Muscle layer of duodenum (tissue), 2 donors: ENCODE measurements at regions not wholly inside any gene's neighbourhood (a gene's known extent, or its start where the extent isn't known, plus 50 kb on each side); places are given as distances from the start of the nearest gene placed in this dataset.

Source experiments
- H3K27ac ChIP-seq: one replicate; pipeline ENCODE4 v1.7.0; 2013; ENCODE audit warnings: mild to moderate bottlenecking, low read length
- H3K27me3 ChIP-seq: one replicate; pipeline ENCODE4 v1.7.0; 2013; ENCODE audit warnings: low read depth, mild to moderate bottlenecking, control low read depth, low read length
- H3K36me3 ChIP-seq, 2 donors: one replicate each; pipeline ENCODE4 v1.7.0; 2013; ENCODE audit warnings: low read length in 2 of 2, control low read depth in 1 of 2, mild to moderate bottlenecking in 1 of 2; ENCODE audit not compliant: insufficient read depth in 2 of 2, control insufficient read depth in 1 of 2
- H3K4me1 ChIP-seq, 2 donors: one replicate each; pipeline ENCODE4 v1.7.0; 2013; ENCODE audit warnings: low read length in 2 of 2, mild to moderate bottlenecking in 2 of 2, control low read depth in 1 of 2, moderate library complexity in 1 of 2; ENCODE audit not compliant: insufficient read depth in 2 of 2, control insufficient read depth in 1 of 2
- H3K4me3 ChIP-seq, 2 donors: one replicate each; pipeline ENCODE4 v1.7.0; 2013; ENCODE audit warnings: low read length in 2 of 2, low read depth in 1 of 2, mild to moderate bottlenecking in 1 of 2
- H3K9me3 ChIP-seq, 2 donors: one replicate each; pipeline ENCODE4 v1.7.0; 2013; ENCODE audit warnings: low read length in 2 of 2, control low read depth in 1 of 2, mild to moderate bottlenecking in 1 of 2; ENCODE audit not compliant: control insufficient read depth in 1 of 2
- donor health status: healthy.

DNA sequence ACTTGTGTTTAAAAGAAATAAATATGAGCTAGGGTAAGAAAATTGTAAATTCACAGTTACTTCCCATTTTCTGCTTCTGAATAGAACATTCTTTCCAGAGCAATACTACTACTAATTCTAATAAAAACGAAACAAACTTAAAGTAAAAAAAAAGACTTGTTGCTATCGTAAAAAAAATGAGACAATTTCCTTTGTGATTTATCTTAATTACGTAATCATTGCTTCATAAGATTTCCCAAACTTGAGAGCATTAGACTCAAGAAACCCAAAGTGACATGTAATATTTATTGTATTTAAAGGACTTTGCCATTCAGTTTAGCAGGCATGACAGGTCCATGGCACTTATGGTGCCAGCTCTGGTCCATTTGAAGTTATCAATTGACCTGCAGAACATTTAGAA is 153.8 kb downstream of the AQP4 start:
- no peaks in the 10 kb centered on the region for H3K27me3 ChIP-seq
- no peaks in the 10 kb centered on the region for H3K4me1 ChIP-seq
- H3K36me3 ChIP-seq, result no peaks in the 10 kb centered on the region
- H3K9me3 ChIP-seq, result no peaks in the 10 kb centered on the region
- H3K4me3 ChIP-seq, result no peak overlapping the region
- H3K27ac ChIP-seq, result no peak overlapping the region

DNA sequence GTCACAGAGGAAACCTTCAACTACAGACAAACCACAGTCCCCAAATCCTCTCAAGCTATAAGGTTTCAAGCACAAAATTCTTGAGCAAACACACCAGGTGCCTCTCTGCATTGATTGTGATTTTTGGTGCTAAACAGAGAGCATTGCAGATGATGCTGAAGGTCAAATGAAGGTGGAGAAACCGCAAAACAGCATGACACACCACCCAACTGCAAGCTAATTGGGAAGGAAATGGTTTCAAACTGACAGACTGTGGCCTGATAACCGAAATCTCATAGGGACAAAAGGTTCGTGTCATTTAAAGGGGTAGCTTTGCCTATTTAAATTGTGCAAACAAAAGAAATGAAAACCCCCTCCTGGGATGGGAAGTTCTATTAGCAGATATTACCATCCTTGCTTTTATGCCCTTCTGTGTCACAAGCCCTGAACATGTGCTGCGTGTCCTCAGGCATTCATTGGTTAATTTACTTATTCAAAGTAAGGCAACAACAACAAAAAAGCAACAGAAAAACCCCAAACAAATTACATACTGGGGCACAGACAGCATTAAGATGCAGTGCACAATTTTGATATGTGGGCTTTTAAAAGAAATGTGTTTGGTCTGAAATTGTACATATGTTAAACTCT is 154.9 kb downstream of the AQP4 start:
- Histone ChIP-seq H3K36me3 (no peaks in the 10 kb centered on the region), H3K27ac (no peak overlapping the region), H3K9me3 (no peaks in the 10 kb centered on the region), H3K27me3 (no peaks in the 10 kb centered on the region), H3K4me1 (no peaks in the 10 kb centered on the region), H3K4me3 (no peak overlapping the region)

DNA sequence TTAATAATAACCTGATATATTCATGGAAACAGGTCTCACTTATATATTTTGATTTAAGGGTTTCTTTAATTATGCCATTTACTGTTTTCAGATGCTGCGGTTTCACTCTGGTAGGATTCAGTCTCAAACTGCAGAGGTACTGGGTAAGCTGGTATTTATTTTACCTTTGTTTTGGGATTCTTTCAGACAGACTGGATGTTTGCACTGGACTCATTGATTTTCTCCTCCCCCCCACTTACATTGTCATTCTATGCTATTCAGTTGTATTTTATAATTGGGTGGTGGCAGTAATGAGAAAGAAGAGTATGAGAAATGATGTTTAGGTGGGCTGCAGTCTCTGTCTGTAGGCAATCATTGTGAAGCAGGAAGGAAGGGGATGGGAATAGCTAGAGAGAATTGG is 155.6 kb downstream of the AQP4 start:
- no peak overlapping the region for H3K27ac ChIP-seq
- H3K9me3 ChIP-seq, result no peaks in the 10 kb centered on the region
- H3K4me1 ChIP-seq, result no peaks in the 10 kb centered on the region

DNA sequence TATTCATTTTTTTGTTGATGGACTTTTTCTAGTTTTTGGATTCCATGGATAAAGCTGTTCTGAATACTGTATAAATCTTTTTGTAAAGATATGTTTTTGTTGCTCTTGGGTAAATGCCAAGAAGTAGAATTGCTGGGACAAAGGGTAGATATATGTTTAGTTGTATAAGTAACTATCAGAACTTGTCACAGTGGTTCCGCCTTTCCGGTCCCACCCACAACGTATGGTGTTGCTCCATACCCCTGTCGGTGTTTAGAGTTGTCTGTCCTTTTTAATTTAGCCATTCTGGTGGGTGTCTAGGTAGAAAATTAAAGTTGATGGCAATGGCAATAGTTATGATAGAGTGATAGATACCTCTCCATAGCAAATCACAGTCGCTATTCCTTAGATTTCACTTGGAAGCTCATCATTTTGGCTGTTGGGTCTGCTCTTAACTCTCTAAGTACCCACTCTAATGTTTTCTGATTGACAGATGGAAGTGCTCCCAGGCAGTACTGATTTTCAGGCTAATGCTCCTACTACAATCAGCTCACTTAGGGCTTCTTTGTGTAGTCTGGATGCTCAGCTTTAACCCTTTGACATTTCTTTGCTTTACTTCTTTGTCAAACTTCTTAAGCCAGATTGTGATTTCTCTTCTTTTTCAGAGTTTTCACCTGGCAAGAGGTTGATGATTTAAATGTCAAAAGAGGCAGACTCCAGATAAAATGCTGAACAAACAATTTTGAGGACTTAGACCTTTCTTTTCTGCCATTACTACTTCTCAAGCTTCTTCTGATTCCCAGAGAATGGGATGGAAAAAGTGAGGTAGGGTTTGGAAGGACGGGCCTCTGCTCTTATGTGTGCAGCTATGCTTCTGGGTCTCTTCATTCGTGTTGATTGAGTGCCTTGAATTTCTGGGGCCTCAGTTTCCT is 156.4 kb downstream of the AQP4 start:
- Histone ChIP-seq H3K27me3 (no peaks in the 10 kb centered on the region), H3K9me3 (no peaks in the 10 kb centered on the region)

More for the DNA sequence above, 155.6 kb downstream of the AQP4 start:
- no peaks in the 10 kb centered on the region for H3K27me3 ChIP-seq
- H3K36me3 ChIP-seq, result no peaks in the 10 kb centered on the region
- no peak overlapping the region for H3K4me3 ChIP-seq

DNA sequence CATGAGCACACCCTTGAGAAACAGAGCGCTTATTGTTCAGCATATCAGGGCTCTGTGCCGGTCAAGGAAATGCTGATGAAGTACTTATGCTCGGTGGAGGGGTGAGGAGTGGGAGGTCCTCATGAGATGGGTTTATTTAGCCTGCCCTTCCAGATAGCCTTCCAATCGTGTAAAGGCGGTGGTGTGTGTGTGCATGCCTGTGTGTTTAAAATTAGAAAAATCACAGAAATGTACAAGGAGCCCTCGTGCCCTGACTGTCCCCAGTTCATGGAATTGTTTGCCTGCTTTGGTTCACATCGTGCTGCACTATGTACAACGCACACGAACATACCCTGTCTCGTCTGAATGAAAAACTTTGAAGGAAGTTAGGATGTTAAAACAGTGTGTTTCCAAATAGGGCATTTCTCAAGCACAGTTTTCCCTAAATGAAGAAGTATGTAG is 158.6 kb downstream of the AQP4 start:
- Histone ChIP-seq H3K9me3 (no peaks in the 10 kb centered on the region), H3K36me3 (no peaks in the 10 kb centered on the region), H3K27me3 (no peaks in the 10 kb centered on the region), H3K4me1 (no peaks in the 10 kb centered on the region), H3K27ac (no peak overlapping the region), H3K4me3 (no peak overlapping the region)

More for the DNA sequence above, 156.4 kb downstream of the AQP4 start:
- Histone ChIP-seq H3K4me3 (no peak overlapping the region), H3K4me1 (no peaks in the 10 kb centered on the region), H3K27ac (no peak overlapping the region), H3K36me3 (no peaks in the 10 kb centered on the region)

DNA sequence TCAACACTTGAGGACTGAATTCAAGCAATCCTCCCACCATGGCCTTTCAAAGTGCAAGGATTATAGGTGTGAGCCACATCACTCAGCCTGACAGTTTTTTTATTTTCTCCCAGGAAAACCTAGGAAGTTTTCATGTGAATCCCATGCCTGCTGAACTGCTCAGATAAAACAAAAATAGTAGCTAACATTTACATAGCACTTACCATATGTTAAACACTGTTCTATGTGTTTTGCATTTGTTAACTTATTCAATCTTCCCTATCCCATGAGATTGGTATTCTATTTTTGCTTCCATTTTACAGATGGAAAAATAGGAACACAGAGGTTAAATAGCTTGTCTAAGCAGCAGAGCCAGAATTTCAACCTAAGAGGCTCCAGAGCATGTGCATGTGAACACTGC is 157.4 kb upstream of the KCTD1 start:
- no peaks in the 10 kb centered on the region for H3K36me3 ChIP-seq
- no peak overlapping the region for H3K27ac ChIP-seq
- H3K9me3 ChIP-seq, result no peaks in the 10 kb centered on the region
- no peaks in the 10 kb centered on the region for H3K4me1 ChIP-seq
- H3K4me3 ChIP-seq, result no peak overlapping the region
- H3K27me3 ChIP-seq, result no peaks in the 10 kb centered on the region

DNA sequence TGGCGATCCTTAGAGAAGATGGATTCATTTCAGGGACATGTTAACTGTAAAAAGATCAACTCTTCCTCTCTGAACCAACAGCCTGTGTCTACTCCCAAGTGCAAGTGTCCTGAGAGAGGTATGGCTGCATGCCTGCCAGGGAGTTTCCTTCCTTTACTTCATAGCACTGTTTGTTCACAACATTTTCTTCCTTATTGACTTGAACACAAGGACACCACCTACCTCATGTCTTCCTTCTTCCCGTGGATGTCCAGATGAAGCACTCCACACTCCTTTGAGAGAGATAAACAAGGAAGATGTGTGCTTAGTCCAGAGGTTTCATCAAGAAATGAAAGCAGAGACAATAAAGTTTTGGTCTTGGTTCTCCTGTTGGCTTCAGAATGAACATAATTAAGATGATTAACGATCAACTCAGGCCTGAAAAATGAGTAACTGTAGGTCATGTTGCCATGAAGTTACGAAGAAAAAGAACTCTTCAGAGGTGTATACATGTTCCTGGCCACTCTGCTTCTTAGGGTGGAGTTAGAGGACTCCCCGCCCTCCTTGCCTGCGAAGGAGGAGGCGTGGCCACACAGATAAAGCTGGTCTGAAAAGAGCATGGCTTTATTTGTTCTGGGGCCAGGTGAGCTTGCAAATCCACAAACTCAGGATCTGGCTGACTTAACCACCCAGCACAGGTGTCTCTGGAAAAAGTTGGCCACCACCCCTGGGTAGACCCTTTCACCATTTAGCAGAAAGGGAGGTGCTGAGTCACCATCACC is 155.0 kb upstream of the KCTD1 start:
- H3K4me3 ChIP-seq, result no peak overlapping the region
- H3K9me3 ChIP-seq, result no peaks in the 10 kb centered on the region
- H3K36me3 ChIP-seq, result no peaks in the 10 kb centered on the region
- no peaks in the 10 kb centered on the region for H3K4me1 ChIP-seq
- no peak overlapping the region for H3K27ac ChIP-seq
- H3K27me3 ChIP-seq, result no peaks in the 10 kb centered on the region

DNA sequence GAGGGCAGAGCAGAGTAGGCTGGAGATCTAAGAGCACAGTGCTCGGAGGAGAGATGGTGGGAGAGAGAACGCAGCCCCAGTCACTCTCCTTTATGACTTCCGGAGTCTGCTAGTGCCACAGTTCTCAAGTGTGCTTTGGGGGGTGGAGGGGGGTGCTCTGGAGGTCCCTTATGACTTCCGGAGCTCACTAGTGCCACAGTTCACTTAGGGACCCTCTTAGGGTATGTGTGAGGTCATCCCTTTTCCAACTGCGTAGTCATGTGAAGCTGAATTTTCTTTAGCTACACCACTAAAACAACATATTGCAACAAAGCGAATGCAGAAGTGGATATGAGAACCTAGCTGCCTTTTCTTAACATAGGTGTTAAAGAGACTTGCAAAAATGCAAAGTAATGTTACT is 153.7 kb upstream of the KCTD1 start:
- H3K4me1 ChIP-seq, result no peaks in the 10 kb centered on the region
- H3K9me3 ChIP-seq, result no peaks in the 10 kb centered on the region
- H3K36me3 ChIP-seq, result no peaks in the 10 kb centered on the region
- no peak overlapping the region for H3K27ac ChIP-seq
- no peaks in the 10 kb centered on the region for H3K27me3 ChIP-seq
- H3K4me3 ChIP-seq, result no peak overlapping the region

DNA sequence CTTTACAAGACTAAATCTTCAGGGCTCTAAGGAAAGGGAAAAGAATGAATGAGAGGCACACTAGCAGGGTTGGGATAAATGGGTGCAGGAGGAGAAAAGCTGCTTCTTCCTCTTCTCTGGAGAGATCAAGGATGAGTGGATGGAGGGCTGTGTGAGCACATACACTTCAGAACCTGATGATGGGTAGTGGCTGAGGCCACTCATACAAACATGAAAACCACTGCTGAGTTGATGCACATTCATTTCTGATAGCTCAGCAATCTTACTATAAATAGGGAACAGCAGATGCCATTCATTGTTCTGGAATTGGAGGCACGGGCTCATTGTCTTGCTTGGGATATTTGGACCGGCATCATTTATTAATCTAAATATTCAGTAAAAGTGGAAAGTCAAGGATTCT is 152.4 kb upstream of the KCTD1 start:
- no peaks in the 10 kb centered on the region for H3K27me3 ChIP-seq
- H3K9me3 ChIP-seq, result no peaks in the 10 kb centered on the region
- no peaks in the 10 kb centered on the region for H3K36me3 ChIP-seq
- H3K27ac ChIP-seq, result no peak overlapping the region
- no peaks in the 10 kb centered on the region for H3K4me1 ChIP-seq
- no peak overlapping the region for H3K4me3 ChIP-seq

DNA sequence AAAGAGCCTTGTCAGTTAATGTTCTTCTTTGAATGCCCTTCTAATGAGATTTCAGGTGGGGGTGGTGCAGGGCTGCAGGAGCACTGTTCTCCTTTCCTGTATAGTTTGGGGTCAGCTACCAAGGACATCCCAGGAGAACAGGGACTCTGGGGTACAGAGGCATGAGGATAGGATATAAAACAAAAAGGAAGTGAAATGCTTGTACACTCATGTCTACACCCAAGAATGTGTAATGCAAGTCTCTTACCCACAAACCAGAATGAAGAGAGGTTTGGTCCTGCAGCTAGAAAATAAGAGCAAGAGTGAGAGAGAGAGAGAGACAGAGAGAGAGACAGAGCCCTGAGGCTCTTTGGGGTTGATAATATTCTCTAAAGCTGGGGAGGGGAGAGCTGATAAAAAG is 151.8 kb upstream of the KCTD1 start:
- no peaks in the 10 kb centered on the region for H3K9me3 ChIP-seq

DNA sequence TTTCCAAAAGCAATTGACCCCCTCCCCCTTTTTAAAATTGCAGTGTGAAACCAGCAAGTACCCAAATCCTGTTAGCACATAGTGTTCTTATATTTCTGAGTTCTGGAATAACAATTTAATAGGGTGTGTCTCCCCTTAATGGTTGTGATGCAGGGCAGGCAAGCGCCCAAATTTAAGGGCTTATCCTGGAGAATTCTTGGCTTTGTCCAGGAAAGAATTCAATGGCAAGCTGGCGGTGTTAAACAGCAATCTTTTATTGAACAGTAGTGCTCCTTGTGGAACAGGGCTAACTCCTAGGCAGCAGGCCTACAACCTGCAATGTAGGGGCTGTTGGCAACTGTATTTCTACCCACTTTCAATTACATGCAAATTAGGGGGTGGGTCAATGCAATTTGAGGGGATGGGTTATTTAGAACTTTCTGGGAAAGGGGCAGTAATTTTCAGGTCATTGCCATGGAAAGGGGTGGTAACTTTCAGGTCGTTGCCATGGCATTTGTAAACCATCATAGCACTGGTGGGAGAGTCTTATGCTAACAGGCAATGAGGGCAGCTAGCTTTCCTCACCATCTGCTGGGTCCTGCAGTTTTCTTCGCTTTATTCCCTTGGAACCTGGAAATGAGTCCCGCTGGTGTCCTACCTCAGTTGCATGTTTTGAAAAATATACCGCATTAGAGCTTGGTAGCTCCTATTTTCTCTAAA is 149.0 kb upstream of the KCTD1 start:
- Histone ChIP-seq H3K4me3 (no peak overlapping the region), H3K27ac (no peak overlapping the region), H3K4me1 (no peaks in the 10 kb centered on the region), H3K27me3 (no peaks in the 10 kb centered on the region), H3K36me3 (no peaks in the 10 kb centered on the region), H3K9me3 (no peaks in the 10 kb centered on the region)

More for the DNA sequence above, 151.8 kb upstream of the KCTD1 start:
- Histone ChIP-seq H3K36me3 (no peaks in the 10 kb centered on the region), H3K4me3 (no peak overlapping the region), H3K27ac (no peak overlapping the region), H3K4me1 (no peaks in the 10 kb centered on the region), H3K27me3 (no peaks in the 10 kb centered on the region)
